GM21528 (cell line): ENCODE measurements at regions not wholly inside any gene's neighbourhood (a gene's known extent, or its start where the extent isn't known, plus 50 kb on each side); places are given as distances from the start of the nearest gene placed in this dataset.

ENCODE experiments used
- ATAC-seq: cut with Tn5 transposase; IDR thresholded peaks from one replicate; pipeline ENCODE4 v1.9.1; 2021; ENCODE audit warnings: mild to moderate bottlenecking, moderate library complexity; ENCODE audit not compliant: unreplicated experiment, low FRiP score

DNA sequence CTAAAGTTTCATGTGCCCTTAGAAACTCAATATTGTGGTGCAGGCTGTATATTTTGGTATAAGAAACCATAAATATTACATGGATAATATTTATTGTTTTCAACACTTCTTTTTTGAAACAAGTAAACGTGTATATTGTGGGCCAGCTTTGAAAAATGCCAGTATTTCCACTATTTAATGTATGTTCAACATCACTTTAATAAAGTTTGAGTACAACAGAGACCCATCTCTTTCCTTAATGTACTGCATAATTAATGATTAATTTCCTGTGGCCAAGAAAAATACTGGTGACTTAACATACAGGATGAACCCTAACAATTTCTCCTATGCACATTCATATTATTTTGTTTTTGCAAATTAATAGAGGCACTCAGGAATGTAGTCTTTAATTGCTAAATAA lies 2891.5 kb downstream of the PCDH9 start:
- ATAC-seq: no peak

DNA sequence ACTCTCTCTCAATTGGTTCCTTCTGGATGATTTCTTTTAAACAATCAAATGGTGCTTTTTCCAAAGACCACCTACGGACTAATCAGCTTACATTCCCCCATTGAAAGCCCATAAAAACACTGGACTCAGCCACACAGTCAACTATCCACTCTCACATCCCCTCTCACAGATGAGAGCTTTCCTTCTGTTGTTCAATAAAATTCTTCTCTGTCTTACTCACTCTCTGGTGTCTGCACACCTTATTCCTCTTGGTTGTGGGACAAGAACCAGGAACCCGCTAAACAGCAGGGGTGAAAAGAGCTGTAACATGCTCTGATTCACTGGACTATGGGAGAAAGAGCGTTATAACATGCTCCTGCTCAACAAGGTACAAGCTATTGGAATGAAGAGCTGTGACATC lies 2896.2 kb downstream of the PCDH9 start:
- no peak for ATAC-seq

GRCh38 chr13:64332048-64332447 lies 2898.1 kb downstream of the PCDH9 start:
- no peak for ATAC-seq

GRCh38 chr13:64327505-64328194 lies 2902.5 kb downstream of the PCDH9 start:
- ATAC-seq: no peak

- no peak for ATAC-seq
These were observed 2898.7 kb upstream of the PCDH20 start for GRCh38 chr13:64314331-64314730.

- no peak for ATAC-seq
These were observed 2896.3 kb upstream of the PCDH20 start for GRCh38 chr13:64311948-64312347.

DNA sequence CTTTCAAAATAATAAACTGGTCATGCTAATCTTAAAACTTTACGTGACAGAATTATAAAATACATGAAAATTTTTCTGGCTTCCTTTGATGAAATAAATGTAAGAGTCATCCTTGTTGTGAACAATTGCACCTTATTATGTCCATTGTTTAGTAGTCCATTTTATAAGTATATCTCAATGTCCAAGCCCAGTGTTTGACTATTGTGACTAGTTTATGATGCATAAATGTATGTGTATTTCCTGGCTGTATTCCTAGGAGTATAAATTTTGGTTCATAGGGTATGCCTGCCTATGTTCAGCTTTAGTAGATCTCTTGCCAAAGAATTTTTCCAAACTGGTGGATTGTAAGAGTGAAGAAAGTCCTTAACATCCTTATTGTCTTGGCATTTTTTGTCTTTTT lies 2895.5 kb upstream of the PCDH20 start:
- no peak for ATAC-seq

- no peak for ATAC-seq
These were observed 2889.6 kb upstream of the PCDH20 start for GRCh38 chr13:64305246-64305645.

GRCh38 chr13:64300239-64300638 lies 2884.6 kb upstream of the PCDH20 start:
- ATAC-seq: no peak

DNA sequence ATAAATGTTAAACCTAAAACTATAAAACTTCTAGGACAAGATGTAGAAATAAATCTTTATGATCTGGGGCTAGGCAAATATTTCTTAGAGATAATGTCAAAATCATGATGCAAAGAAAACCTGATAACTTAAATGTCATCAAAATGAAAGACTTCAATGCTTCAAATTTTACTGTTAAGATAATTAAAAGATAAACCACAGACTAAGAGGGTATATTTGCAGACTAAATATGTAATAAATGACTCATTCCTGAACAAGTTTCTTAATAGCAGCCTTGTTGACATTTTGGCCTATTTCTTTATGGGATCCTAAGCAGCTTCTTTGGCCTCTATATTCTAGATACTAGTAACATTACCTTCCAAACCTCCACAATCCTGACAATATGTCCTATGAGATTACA lies 2878.3 kb upstream of the PCDH20 start:
- no peak for ATAC-seq

- ATAC-seq: no peak
These were observed 2874.1 kb upstream of the PCDH20 start for GRCh38 chr13:64289702-64290101.

- ATAC-seq: no peak
These were observed 2868.3 kb upstream of the PCDH20 start for GRCh38 chr13:64283926-64284325.

- ATAC-seq: no peak
These were observed 2862.8 kb upstream of the PCDH20 start for GRCh38 chr13:64278493-64278892.

GRCh38 chr13:64277097-64277496 lies 2861.4 kb upstream of the PCDH20 start:
- ATAC-seq: no peak

GRCh38 chr13:64276232-64276631 lies 2860.6 kb upstream of the PCDH20 start:
- no peak for ATAC-seq

DNA sequence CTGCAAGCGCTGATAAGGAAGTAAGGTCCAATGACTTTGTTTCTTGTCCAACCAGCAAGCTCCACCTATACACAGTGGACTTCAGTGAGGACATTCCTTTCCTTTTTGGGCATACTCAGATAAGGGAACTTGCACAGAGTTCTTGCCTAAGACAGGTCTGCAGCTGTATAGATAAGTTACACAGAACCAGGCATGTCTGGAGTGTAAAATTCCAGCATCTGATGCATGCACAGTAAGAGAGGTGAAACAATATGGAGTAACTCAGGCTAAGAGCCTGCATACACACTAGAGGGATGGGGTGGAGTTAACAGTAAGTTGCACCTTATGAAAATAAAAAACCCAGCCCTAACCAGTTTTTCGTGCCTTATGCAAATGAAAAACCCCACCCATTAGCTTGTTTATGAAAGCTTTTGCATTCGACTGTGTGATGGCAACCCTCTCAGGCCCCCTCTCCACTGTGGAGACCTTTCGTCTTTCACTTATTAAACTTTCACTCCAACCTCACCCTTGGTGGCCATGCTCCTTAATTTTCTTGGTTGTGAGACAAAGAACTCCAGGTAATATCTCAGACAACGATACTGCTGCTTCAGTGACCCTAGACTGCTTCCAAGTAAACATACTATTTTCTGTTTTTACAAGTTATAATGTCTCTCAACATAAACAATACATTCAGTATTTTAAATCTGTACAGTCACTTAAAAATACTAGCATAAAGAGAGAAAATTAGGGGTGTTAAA lies 2859.0 kb upstream of the PCDH20 start:
- ATAC-seq: no peak

- no peak for ATAC-seq
These were observed 2858.1 kb upstream of the PCDH20 start for GRCh38 chr13:64273780-64274179.

DNA sequence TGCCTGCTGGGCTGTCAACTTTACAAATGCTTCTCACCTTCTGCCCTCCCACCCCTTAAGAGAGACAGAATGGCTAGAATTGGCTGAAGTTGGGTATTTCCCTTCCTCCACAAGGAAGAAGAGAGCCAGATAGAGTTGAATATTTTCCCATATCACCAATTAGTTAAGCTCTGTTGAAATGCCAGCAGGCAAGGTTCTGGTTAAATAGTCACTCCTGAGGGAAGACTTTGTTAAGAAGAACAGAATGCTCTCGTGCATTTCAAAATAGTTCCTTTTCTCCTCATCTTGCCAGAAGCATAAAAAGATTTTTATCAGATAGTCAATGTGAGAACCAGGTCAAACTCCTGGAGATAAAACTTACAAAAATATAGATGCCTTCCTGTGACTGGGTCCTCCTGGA lies 2857.0 kb upstream of the PCDH20 start:
- ATAC-seq: no peak

DNA sequence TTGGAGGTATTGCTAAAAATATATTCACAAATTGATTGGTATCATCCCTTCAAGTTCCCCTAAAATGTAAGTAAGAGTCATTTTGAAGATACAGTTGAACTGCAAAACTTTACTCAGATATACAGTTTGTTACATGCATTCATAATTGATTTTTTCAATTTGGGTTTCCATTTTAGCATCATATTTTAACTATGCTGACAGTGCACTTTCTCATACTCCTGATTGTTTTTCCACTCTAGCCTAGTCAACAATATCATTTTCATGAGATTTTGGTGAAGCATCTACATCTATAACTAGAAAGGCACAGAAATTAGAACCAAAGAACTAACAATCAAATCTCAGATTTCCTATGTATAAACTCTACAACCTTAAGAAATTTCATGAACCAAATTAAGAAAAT lies 2850.4 kb upstream of the PCDH20 start:
- no peak for ATAC-seq

DNA sequence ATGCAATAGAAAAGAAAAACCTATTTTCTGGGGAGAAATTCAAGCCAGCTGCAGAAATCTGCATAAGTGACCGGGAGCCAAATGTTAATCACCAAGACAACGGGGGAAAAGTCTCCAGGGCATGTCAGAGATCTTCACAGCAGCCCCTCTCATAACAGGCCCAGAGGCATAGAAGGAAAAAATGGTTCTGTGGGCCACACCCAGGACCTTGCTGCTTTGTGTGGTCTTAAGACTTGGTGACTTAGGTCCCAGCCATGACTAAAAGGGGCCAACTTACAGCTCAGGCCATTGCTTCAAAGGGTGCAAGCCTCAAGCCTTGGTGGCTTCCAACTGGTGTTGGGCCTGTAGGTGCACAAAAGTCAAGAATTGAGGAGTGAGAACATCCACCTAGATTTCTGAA lies 2847.6 kb upstream of the PCDH20 start:
- no peak for ATAC-seq

GRCh38 chr13:64256751-64257150 lies 2841.1 kb upstream of the PCDH20 start:
- ATAC-seq: no peak

DNA sequence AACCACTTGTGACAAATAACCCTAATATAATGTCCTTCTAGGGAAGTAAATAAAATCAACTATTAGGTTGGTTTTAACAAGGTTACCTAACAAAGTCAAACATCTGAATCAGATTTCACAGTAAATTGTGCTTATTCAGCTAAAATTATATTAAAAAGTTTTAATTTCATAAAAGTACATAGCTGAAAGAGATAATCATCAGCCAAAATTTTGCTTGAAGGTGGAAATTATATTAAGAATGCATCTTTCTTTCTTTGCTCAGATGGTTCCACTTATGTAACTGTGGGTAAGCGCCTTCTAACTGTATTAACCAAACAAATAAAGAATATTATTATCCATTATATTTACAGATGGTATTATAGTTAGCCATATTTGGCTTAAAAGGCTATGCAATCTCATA lies 2840.3 kb upstream of the PCDH20 start:
- no peak for ATAC-seq
